Stimulated activated CD8-positive, alpha-beta memory T cell treated with anti-CD3 and anti-CD28 coated beads, Interleukin-7, amount 100 ng/mL, for 4 hours (primary cell): ENCODE measurements at regions not wholly inside any gene's neighbourhood (a gene's known extent, or its start where the extent isn't known, plus 50 kb on each side); places are given as distances from the start of the nearest gene placed in this dataset.
"Not testable (repeated sequence)": the region's sequence is repeated elsewhere in the genome, so short reads cannot be mapped to it uniquely, and the experiment has no call there.

Source experiments
- DNase-seq, 2 donors: peaks; one replicate each; pipeline ENCODE4 v3.0.0-alpha.2; 2020; ENCODE audit warnings: low read depth in 2 of 2

DNA sequence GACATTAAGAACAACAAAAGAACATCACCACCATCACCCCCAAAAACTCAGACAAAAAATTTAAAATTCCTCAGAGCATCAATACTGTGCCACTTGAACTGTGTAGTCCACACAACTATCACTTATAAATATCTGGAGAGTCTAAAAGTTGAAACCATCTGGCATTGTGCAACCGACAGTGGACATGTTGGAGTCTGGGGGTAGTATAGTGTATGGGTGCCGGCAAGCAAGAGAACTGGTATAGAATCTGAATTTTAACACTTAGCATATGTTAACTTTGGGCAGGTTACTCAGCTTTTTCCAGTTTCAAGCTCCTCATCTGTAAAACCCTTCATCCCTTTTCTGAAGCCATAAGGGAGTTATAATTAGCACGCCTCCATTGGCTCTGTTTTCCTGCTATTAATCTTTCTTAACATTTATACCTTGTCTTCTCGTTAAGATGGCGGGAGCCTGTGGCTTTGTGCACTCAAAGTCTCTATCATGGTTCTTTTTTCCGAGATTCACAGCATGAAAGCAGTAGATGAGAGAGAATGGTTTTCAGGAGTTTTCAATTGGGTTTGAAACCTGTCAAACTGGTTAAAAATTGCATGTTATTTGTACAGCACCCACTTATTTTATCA lies 255.7 kb upstream of the TBL1XR1 start:
- DNase-seq = no peak

DNA sequence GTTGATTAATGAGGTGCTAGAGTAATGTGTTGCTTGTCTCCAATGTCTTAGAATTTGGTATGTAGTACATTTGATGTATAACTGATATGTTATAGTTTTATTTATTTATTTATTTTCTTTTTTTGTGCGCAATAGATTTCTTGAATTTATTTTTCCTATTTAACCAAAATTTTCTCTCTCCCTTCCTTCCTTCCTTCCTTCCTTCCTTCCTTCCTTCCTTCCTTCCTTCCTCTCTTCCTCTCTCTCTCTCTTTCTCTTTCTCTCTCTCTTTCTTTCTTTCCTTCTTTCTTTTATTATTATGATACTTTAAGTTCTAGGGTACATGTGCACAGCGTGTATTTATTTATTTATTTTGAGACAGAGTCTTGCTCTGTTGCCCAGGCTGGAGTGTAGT lies 256.2 kb upstream of the TBL1XR1 start:
- no peak for DNase-seq

DNA sequence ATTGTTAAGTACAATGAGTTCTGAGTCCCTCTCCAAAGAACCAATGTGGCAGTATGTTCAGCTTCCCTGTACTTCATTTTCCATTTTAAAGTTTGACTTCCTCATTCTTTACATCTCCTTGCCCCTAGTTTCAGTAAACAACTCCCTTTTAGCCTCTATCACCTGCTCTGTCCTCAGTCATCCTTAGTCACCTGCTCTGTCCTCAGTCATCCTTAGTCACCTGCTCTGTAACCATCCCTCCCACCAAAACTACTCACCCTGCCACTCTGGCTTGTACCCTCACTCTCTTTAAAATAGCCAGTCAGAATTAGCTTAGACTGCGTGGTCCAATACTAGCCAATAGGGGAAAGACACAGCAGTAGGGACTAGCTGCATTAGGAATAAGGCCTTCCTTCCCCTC lies 259.9 kb upstream of the TBL1XR1 start:
- not testable (repeated sequence) for DNase-seq

DNA sequence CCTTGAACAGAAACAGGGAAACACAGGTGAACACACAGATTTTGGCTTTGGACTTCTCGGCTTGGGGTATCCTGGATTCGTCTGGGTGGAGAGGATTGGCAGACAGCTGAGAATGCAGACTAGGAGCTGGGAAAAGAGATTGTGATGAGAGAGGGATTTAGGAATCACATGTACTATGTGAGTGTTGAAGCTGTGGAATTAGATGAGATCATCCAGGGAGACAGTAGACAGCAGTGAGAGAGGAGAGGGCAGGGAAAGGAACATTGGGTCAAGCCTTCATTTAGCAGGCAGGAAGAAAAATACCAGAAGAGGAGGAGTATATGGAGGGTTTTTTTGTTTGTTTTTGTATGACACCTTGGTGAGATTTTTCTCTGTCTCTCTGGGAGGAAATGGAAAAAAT lies 262.1 kb upstream of the TBL1XR1 start:
- no peak for DNase-seq

DNA sequence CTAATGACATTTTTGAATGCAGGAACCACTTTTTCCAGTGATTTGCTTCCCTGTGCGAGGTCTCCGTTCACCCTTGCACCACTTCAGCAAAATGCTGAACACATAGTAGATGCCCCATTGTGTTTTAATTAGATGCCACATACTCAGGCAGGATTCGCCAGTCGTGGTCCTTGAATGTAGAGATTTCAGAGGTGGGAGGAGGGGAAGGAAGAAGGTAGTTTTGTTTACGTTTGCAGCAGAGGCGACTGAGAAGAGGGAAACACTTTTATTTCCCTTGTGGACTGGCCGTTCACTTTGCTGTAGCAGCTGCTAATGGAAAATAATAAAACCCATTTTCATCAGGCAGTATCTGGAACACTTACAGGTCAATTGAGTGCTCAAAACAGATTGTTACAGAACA lies 262.8 kb upstream of the TBL1XR1 start:
- DNase-seq = no peak

DNA sequence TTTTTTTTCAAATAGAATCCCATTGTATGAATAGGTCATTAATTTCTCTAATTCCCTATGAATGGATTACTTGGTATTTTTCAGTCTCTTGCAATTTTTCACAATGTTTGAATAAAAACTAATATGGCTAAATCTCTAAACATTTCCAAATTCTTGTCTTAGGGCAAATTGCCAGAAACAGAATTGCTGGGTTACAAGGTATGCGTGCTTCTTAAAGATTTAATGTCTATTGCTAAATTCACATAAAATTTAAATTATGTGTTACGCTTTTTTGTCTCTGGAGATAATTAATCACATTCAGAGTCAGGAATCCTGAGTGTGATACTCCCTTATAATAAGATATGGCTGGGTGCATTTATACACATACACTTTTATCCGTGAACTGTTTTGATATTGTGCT lies 264.5 kb upstream of the TBL1XR1 start:
- DNase-seq = no peak

DNA sequence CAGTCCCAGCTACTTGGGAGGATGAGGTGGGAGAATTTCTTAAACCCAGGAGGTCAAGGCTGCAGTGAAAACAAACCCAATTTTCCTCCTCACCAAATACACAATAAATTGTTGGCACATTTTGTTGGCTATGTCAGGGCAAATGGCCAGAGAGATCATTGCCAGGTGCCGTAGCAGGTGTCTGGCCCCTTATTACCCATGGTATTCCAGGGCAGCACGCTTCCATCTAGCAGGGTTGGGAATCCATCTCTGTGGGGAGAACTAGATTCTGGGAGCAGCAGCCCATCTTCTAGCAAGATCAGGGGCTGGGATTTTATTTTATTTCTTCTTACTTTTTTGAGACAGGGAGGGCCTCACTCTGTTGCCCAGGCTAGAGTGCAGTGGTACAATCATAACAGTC lies 266.1 kb upstream of the TBL1XR1 start:
- DNase-seq = not testable (repeated sequence)

DNA sequence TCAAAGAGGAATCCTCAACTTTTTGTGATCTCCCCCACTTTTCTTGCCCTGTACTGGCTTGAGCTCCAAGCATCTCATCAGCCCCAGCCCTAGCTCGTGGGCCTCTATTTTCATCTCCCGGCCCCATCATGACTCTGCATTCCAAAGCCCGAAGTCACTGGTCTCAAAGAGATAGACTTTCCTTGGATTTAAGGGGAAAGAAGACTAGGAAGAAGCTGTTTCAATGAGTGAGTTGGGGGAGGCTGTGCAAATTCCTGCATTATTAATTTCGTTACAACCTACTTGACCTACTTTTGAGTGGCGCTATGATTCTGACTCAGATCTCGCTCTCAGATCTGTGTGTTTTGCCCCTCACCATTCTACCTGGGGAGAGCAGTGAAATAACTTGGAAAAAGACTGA lies 266.6 kb upstream of the TBL1XR1 start:
- DNase-seq = no peak

DNA sequence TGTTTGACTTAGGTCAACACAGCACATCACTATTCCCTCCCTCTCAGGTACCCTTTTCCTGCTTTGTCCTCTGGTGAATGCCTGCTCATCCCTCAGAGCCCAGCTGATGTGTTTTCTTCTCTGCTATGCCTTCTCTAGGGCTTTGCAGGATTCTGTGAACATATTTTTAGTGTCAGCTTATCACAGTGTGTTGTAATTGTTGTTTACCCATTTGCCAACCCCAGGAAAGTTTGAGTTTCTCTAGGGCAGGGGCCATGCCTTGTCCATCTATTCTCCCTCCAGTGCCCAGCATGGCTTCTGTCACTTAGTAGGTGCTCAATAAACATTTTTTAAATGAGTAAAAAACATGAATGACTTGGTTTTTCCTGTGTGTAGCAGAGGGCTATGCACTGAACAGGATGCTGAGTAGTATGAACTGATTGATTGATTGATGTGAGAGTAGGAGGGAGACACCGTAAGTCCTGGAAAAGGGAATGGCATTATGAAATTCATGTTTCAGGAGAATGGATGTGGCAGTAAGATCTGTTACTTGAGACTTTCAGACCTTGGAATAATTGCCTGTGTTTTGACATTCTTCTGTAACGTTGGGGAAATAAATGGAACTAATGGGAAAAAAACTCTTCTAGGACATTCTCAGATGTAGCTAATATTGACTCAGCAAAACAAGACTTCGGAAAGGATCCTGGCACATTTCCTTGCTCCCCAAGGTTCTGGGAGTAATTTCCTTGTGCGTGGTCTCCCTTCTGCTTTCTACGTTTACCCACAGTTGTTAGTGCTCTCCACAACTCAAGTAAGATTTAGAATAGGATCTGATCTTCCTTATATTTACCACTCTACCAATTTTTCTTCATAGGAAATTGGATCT lies 267.3 kb upstream of the TBL1XR1 start:
- no peak for DNase-seq

DNA sequence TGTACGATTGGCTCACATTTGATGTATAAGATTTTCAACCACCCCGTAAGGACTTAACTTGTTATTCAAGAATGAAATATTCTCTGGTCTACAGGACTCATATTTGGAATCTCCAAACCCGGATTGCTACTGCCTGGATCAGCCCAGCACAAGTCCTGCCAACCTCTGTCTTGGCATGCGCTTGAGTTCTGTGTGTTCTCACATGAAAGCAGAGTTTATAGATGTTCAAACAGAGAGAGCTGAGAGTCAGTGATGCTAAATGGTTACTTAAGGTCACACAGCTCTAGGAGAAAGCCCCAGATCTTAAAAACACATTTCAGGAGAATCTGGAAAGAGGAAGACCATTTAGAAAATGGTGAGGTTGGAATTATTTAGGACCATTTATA lies 268.0 kb upstream of the TBL1XR1 start:
- DNase-seq = no peak

DNA sequence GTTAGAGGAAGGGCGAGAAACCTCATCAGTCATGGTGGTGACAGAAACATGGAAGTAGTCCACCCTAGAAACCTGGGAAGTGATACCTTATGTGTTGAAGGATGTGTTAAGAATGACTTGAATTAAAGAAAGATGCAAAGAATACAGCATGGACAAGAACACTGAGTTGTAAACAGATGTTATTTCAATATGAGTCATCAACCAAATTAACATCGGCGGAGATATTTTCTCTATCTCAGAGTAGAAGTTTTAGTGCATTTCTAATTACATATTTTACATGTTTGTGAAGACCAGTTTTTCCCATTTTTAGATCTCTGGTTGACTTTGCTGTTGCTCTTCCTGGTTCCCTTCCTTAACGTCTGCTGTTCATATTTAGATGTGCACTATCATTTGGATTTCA lies 268.8 kb upstream of the TBL1XR1 start:
- DNase-seq = no peak

DNA sequence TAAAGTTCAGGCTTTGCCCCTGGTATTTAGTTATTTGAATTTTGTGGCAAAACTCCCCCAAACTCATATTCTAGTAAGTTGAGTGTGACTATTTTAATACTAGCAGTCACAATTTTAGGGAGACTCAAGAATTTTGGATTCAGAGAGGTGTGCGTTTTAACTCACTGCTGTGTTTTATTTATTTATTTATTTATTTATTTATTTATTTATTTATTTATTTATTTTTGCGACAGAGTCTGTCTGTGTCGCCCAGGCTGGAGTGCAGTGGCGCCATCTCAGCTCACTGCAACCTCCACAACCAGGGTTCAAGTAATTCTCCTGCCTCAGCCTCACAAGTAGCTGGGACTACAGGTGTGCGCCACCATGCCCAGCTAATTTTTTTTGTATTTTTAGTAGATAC lies 269.3 kb upstream of the TBL1XR1 start:
- not testable (repeated sequence) for DNase-seq

DNA sequence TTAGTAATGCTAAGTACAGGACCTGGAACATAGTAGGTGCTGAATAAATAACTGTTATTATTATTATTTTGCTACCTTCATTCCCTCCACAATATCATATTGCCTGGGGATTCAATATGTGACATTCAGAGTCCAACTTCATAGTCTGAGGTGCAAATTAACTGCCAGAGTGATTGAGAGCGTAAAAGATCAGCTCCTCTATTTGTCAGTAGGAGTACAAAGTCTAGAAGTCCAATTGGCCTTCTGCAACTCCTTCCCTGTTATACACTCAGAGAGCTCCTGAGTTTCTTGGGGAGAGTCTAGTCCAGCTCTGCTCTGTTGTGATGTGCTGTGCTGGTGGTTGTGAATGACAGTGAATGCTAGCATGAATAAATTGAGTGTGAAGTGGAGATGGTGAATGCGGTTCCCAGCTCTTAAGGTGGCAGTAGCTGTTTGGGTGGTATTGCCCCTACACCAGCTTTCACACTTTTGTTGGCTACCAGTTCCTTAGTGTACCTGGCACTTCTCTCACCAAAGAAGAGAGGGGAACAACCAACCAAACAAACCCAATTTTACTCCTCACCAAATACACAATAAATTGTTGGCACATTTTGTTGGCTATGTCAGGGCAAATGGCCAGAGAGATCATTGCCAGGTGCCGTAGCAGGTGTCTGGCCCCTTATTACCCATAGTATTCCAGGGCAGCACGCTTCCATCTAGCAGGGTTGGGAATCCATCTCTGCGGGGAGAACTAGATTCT lies 270.1 kb upstream of the TBL1XR1 start:
- no peak for DNase-seq

DNA sequence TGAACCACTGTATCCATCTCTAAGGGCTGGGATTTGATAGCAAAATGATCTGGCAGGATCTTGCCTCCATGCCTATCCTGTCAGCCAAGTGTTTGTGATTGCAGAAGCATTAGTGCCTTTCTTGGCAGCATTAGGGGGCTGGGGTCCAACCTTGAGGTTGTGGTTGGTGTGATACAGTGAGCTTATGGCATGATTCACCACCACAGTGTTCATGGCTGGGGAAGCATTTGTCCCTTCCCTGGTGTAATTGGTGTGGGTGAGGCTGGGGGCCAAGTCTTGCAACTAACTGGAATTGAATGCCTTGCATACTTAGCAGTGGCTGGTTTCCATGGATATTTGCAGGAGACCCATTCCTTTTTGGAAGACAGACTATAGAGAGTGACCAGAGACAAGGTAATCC lies 271.0 kb upstream of the TBL1XR1 start:
- no peak for DNase-seq

DNA sequence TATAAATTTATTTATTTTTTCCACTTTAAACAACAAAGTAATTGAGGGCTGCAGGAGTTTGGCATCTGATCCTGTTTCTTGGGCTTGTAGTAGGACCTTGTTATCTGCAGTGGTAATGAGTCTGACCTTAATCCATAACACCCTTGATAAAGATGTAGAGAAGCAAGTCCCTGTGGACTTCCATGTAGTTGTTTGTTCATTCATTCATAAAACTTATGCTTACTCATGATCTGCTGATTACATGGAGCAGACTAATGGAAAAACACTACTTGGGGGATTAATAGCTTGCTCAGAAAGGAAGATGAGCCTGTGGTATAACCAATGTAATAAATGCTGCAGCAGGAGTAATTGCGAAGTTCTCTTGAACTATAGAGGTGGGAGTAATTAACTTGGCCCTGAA lies 271.5 kb upstream of the TBL1XR1 start:
- DNase-seq = no peak

DNA sequence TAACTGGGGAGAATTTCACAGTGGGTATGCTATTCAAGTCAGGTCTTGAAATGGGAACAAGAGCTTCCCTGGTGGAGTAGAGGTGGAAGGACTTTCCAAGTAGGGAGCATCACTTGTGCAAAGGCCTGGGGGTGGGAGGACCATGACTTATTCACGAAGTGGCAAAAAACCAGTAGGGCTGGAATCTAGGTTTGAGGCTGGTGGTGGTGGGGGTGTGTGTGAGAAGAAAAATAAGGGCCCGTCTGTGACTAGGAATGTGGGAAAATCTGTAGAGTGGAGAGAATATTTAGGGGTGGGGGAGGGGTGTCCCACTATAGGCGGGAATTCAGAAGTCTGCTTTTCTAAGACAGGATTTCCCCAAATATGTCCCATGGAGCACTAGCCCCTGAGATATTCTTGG lies 271.9 kb upstream of the TBL1XR1 start:
- no peak for DNase-seq

DNA sequence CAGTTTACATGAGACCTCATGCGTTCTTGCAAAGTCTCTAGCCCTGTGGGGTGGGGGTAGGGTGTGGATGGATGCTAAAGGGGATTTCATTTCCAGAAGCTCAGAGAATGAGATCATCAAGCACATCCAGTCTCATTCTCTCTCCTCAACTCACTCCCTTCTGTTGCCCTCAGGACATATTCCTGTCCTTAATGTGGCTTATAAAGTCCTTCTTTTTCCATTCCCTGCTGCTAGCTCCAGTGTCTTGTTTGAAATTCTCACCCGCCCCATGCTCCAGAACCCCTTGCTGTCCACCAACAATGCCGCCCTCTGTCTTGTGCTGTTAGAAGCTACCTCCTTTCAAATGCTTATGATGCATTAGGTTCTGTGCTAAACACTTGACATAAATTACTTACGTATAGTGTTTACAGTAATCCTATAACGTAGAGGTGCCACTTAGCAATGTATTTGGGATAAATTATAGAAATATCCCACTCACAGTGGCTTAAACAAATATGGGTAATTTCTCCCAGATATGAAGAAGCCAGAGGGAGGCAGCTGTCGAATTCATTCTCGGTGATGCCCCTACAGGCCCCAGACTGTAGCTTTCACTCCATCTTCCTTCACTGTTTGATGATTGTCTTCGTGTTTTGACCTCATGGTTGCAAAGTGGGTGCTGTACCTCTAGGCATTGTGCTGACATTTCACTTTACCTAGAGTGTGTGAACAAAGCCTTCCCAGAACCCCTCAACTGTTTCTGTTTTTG lies 273.1 kb upstream of the TBL1XR1 start:
- no peak for DNase-seq

DNA sequence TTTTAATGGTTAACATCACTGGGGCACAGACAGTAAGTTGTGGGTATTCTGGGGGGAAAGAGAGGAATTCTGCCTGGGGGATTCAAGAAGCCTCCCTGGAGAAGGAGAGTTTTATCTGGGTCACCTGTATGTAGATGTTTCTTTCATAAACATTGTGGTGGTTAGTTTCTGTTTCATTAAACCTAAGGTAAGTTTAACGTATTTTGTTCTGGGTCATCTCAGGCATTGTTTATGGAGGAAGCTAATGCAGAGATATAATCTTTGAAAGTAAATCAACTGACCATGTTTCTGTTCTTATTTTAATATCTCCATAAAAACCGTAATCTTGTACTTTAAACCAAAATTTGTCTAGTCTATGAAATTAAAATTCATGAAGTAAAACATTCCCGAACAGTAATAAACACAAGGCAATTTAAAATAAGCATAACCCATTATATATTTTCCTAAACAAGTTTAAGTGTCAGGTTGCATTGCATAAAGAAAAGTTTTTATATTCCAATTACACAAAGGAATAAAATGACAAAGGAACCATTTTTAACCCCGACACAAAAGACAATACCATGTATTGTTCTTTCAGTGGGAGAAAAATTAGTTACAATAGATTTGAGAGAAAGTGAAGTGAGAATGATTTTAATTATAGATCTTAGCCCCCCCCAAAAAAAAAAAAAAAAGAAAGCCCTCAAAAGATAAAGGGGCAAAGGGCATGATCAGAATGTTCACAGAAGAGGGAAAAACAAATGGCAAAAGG lies 274.6 kb upstream of the TBL1XR1 start:
- DNase-seq = no peak

DNA sequence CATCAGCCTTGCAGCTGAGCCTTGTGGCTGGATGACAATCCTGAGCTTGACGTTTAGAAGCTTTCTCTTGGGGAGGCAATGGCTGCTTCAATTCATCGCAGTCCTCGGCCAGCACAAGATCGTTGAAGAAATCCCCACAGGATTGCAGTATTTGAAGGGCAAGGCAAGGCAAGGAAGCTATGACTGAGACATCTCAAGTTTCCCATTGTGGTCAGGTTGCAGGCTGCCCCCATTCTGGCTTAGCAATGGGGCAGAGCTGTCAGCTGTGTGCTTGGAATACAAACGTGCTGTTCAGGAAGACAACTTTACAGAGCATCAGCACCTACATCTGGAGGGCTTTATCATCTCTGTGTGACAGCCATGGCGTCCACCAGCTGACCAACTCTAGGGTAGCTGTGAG lies 275.9 kb upstream of the TBL1XR1 start:
- no peak for DNase-seq

DNA sequence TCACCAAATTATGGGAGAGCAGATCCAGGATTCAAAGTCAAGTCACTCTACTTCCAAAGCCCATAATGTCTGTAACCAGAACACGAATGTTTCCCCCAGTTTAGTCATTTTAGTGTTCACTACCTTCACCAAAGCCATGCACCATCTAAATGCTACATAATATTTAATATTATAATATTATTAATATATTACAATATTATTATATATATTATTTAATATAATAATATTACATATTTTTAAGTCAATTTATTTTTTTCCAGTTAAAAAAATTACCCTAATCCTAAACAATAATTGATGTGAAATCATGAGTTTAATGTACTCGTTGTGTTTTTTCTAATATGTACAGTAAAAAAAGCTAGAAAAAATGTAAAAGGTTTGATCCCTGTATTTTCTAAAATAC lies 276.6 kb upstream of the TBL1XR1 start:
- DNase-seq = no peak

DNA sequence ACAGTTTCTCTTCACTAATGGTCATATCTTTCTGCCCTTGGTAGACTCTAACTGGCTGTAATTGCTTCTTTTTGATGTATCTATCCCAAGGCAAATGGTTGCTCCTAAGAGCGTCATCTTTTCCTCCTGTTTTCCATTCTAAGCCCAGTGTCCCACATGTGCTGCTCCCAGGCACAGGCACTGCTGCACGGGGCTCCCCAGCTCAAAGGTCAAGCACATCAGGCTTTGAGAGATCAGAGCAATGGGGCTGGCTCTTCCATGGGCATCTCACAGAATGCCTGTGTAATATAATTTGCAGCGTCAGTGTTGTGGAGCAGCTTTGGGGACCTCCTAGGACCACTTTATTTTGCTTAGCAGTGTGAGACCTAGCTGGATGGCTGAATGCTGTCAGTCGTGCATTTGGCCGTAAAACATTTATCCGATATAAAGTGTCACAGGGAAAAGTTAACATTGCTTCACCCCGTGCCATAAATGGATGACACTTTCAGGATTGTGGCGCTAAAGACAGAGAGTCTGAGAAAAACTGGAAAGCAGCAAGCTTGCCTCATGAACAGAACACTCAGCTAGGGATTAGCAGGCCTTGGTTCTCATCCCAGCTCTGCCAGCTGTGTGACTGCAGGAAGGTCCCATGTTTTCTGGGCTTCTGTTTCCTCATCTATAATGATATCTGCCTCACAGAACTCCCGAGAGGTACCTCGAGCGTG lies 277.5 kb upstream of the TBL1XR1 start:
- DNase-seq = no peak
